Central memory CD8-positive, alpha-beta T cell (primary cell): ENCODE measurements at regions not wholly inside any gene's neighbourhood (a gene's known extent, or its start where the extent isn't known, plus 50 kb on each side); places are given as distances from the start of the nearest gene placed in this dataset.

Experiments used
- ATAC-seq: fragments of 150-1000 bp; cut with Tn5 transposase; replicated peaks from 2 replicates; pipeline ENCODE4 v1.10.0; 2022; ENCODE audit warnings: mild to moderate bottlenecking, moderate FRiP score, moderate number of reproducible peaks; ENCODE audit not compliant: poor library complexity, severe bottlenecking; ENCODE audit errors: extremely low read depth
- DNase-seq, 2 donors: peaks; one replicate each; pipeline ENCODE4 v3.0.0; 2021; ENCODE audit warnings: low spot score in 2 of 2
- H3K27ac Mint-ChIP-seq: one replicate; pipeline ENCODE4 v1.8.0; 2022; ENCODE audit warnings: low read depth, mild to moderate bottlenecking, moderate library complexity, mixed read lengths
- H3K27me3 Mint-ChIP-seq: one replicate; pipeline ENCODE4 v1.8.0; 2022; ENCODE audit warnings: mixed read lengths
- H3K36me3 Mint-ChIP-seq: one replicate; pipeline ENCODE4 v1.8.0; 2022; ENCODE audit warnings: mild to moderate bottlenecking, moderate library complexity, mixed read lengths; ENCODE audit not compliant: insufficient read depth
- H3K4me1 Mint-ChIP-seq: one replicate; pipeline ENCODE4 v1.8.0; 2022; ENCODE audit warnings: mixed read lengths
- H3K4me3 Mint-ChIP-seq: one replicate; pipeline ENCODE4 v1.8.0; 2022; ENCODE audit warnings: mild to moderate bottlenecking, moderate library complexity, mixed read lengths
- H3K9me3 Mint-ChIP-seq: one replicate; pipeline ENCODE4 v1.8.0; 2022; ENCODE audit warnings: mixed read lengths

DNA sequence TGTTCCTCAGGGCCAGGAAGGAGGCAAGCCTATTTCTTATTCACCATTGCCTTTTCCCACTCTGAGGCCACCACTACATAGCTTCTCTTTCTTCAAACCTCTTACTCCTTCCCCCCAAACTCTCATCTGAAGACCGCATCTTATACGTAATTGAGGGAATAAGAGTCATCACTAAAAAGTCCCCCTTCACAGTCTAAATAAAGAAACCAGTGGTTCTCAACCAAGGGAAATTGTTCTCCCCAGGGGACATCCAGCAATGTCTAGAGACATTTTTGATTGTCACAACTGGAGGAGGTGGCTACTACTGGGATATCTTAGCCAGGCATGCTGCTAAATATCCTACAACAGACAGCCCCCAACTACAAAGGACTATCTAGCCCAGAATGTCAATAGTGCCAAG lies 327.6 kb upstream of the CNR1 start:
- ATAC-seq (no peak), DNase-seq (no peak)
- no peak overlapping the region for H3K4me3 Mint-ChIP-seq
- no peaks in the 10 kb centered on the region for H3K9me3 Mint-ChIP-seq
- H3K4me1 Mint-ChIP-seq = no peaks in the 10 kb centered on the region
- H3K27me3 Mint-ChIP-seq = peaks cover 44% of the 10 kb centered on the region
- no peaks in the 10 kb centered on the region for H3K36me3 Mint-ChIP-seq
- H3K27ac Mint-ChIP-seq = no peak overlapping the region

DNA sequence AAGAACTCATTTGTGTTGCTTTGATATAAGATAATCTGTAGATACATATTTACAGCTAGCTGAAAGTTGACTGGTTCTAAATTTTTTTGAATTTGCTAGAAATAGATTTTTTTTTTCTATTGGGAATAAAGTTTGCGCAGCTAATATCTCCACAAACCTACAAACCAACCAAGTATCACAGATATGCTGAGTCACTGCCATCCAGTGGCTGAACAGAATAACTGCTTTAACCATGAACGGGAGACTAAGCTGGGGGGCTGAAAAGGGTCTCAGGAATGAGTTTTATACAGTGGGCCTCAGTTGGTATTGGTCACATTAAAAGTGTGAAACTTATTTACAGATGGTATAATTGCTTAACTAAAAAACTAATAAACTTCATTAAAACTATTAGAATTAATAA lies 326.7 kb upstream of the CNR1 start:
- H3K9me3 Mint-ChIP-seq = no peaks in the 10 kb centered on the region
- peaks cover 39% of the 10 kb centered on the region for H3K27me3 Mint-ChIP-seq
- no peaks in the 10 kb centered on the region for H3K36me3 Mint-ChIP-seq
- no peak for ATAC-seq
- no peak for DNase-seq
- H3K27ac Mint-ChIP-seq = no peak overlapping the region
- no peaks in the 10 kb centered on the region for H3K4me1 Mint-ChIP-seq
- no peak overlapping the region for H3K4me3 Mint-ChIP-seq

DNA sequence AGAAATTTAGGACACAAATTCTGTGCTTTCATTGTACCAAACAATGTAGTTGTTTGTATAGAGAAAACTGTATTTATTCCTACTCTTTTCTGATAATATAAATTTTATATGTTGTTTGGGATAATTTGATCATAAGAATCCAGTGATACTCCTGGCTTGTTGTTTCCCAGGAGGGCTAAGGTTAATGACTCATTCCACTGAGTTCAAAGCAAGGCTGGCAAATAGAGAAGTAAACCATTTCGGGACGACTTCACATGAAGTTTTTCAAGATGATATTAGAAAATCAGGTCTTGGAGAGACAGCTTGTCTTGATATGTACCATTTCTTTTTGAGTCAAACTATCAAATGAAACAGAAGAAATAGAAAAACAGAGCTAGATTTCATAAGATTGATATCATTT lies 326.1 kb upstream of the CNR1 start:
- DNase-seq (no peak), ATAC-seq (no peak)
- Mint-ChIP-seq H3K4me3 (no peak overlapping the region), H3K27me3 (peaks cover 39% of the 10 kb centered on the region), H3K36me3 (no peaks in the 10 kb centered on the region), H3K27ac (no peak overlapping the region), H3K4me1 (no peaks in the 10 kb centered on the region), H3K9me3 (no peaks in the 10 kb centered on the region)

DNA sequence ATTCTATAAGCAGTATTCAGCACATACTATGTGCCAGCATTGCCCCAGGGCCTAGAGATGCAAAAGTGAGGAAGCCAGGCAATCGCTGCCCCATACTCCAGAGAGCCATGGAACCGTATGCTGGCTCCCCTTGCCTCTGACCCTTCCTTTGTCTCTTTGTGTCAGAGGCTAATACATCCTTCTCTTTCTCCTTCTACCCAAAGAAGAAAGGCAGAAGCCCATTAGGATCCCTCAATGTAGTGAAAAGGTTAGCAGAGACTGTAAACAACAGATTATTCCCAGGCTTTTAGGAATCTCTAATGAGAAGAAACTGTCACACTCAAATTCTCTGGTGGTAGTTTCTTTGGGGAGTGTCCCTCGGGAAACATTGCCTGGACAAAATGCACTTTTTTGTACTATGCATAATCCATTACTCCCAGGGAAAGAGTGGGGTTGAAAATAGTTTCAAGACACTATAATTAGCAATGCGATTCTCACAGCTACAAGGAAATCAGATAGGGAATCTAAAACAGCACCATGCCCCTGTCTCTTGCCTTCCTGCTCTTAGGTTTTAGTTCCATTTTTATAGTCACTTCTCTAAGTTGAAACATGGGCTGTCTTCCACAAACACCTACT lies 325.2 kb upstream of the CNR1 start:
- H3K4me1 Mint-ChIP-seq = no peaks in the 10 kb centered on the region
- DNase-seq (no peak), ATAC-seq (no peak)
- H3K27me3 Mint-ChIP-seq = peaks cover 39% of the 10 kb centered on the region
- no peaks in the 10 kb centered on the region for H3K36me3 Mint-ChIP-seq
- H3K9me3 Mint-ChIP-seq = no peaks in the 10 kb centered on the region
- H3K27ac Mint-ChIP-seq = no peak overlapping the region
- no peak overlapping the region for H3K4me3 Mint-ChIP-seq

DNA sequence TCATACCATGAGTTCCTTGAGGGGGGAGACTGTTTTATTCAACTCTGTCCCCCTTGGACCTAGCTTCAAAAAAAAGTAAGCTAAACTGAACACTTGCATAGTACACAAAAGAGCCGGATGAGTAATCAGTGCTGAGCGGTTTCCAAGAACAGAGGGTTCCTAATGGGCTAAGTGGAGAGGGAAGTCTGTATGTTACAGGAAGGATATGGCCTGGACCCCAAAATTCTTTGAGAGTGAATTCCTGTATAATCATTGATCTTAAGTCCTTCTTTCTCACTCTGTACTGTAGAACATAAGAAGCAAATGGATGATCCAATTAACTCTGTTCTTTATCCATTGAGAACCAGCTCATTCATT lies 324.7 kb upstream of the CNR1 start:
- no peak for DNase-seq
- Mint-ChIP-seq H3K27ac (no peak overlapping the region), H3K36me3 (no peaks in the 10 kb centered on the region), H3K27me3 (peaks cover 39% of the 10 kb centered on the region), H3K9me3 (no peaks in the 10 kb centered on the region), H3K4me1 (no peaks in the 10 kb centered on the region), H3K4me3 (no peak overlapping the region)
- ATAC-seq = no peak

DNA sequence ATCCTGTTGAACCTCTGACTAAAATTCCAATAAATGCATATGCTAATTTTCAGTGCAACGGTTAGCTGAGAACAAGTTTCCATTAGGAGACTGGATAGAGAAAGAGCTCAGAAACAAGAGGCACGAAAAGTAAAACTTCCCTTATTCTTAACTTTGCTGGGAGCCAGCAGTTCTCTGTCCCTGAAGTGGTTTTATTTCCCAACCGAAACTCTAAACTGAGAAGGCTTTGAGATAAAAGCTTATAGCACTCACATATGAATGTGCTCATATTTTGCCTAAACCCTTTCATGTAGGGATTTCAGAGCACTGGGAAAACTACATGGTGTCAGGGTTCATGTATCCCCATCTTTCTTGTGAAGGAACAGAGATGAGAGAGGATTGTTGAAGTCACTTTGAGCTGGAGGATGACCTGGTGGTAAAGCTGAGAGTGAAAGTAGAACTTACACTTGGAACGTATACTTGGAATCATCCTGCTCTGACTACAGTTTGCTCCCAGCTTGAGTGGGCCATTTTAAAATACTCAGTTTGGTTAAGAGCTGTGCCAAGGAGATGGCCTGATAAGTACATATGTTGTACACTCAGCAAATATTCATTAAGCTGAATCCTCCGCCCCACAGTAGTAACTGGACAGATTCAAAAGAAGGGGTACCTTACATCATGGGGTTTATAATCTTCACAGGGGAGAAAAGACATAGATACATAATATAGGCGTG lies 324.2 kb upstream of the CNR1 start:
- Mint-ChIP-seq H3K4me3 (no peak overlapping the region), H3K27me3 (peaks cover 39% of the 10 kb centered on the region), H3K9me3 (no peaks in the 10 kb centered on the region), H3K4me1 (no peaks in the 10 kb centered on the region), H3K36me3 (no peaks in the 10 kb centered on the region), H3K27ac (no peak overlapping the region)
- no peak for DNase-seq
- ATAC-seq = no peak

DNA sequence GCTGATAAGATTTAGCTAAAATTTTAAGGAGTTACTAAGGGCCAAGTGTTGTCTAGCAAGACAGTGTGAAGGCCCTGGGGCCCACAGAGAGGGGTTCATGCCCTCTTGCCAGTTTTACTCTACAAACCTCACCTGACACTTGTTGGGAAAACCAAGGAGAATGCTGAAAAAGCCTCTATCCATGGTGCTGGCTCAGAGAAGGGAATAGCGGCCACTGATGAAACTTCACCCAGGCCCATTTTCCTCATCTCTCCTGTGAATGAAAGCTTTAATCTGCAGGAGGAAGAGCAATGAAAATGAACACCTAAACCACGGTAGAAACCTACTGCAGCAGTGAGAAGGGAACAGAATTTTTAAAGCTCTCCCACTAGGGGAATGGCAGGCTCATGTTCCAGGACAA lies 317.3 kb upstream of the CNR1 start:
- H3K27ac Mint-ChIP-seq = no peak overlapping the region
- H3K9me3 Mint-ChIP-seq = no peaks in the 10 kb centered on the region
- no peak for DNase-seq
- no peak for ATAC-seq
- H3K27me3 Mint-ChIP-seq = peaks cover 23% of the 10 kb centered on the region
- no peaks in the 10 kb centered on the region for H3K36me3 Mint-ChIP-seq
- no peaks in the 10 kb centered on the region for H3K4me1 Mint-ChIP-seq
- H3K4me3 Mint-ChIP-seq = no peak overlapping the region

DNA sequence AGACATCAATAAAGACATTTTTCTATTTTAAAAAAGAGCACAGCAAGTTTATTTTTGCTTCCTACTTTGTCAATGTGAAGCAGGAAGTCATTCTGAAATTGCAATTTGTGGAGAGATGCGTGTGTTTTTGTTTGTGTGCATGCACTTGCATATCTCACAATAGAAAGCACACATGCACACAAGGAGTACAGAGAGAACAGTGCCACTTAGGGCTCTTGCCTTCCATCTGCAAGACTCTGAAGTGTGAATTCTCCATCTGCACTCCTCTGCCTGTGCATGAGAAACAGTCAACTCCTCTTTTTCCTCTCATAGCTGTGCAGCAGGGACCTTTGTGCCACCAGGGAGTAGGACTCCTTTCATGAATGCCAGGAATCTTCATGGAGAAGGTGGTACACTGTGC lies 316.3 kb upstream of the CNR1 start:
- no peak for ATAC-seq
- Mint-ChIP-seq H3K9me3 (no peaks in the 10 kb centered on the region), H3K36me3 (no peaks in the 10 kb centered on the region), H3K4me1 (no peaks in the 10 kb centered on the region), H3K27ac (no peak overlapping the region), H3K27me3 (peaks cover 30% of the 10 kb centered on the region), H3K4me3 (no peak overlapping the region)
- DNase-seq = no peak

DNA sequence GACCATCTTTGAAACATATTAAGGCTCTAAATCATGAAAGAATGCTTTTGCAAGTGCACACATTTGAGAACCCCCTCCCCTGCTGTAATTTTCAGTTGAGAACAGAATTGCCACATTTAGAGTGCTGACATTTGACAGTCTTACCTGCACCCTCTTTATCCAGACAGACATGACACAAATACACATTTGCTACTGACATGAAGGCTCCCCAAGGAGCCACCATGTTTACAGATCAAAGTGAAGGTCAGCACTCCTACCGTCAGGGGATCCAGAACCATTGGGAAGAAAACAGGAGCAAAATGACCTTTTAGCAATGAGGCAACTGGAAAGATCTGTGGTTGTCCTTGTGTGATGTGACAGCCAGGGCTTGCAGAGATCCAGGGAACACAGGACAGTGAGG lies 315.4 kb upstream of the CNR1 start:
- H3K27me3 Mint-ChIP-seq = peaks cover 30% of the 10 kb centered on the region
- DNase-seq = no peak
- H3K36me3 Mint-ChIP-seq = no peaks in the 10 kb centered on the region
- no peak overlapping the region for H3K4me3 Mint-ChIP-seq
- no peak for ATAC-seq
- H3K9me3 Mint-ChIP-seq = no peaks in the 10 kb centered on the region
- no peaks in the 10 kb centered on the region for H3K4me1 Mint-ChIP-seq
- no peak overlapping the region for H3K27ac Mint-ChIP-seq

DNA sequence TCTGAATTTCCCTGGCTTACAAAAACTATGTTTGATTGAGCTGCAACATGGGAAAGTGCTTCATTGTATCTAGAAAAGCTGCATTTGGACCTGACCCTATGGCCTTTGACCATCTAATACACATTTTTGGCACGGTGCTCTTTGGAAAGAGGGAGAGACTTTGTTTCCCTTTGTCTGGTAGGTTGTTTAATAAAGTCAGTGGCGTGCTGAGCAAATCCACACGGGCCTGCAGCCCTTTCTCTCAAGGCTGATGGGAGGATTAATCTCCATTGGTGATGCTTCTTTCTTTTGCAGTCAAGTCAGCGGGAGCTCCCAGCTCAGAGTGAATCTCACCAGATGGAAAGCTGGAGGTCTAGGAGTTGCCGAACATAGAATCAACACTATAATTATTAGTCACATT lies 314.7 kb upstream of the CNR1 start:
- H3K27ac Mint-ChIP-seq = no peak overlapping the region
- no peaks in the 10 kb centered on the region for H3K9me3 Mint-ChIP-seq
- no peaks in the 10 kb centered on the region for H3K4me1 Mint-ChIP-seq
- H3K27me3 Mint-ChIP-seq = peaks cover 31% of the 10 kb centered on the region
- H3K4me3 Mint-ChIP-seq = no peak overlapping the region
- no peaks in the 10 kb centered on the region for H3K36me3 Mint-ChIP-seq
- no peak for ATAC-seq
- no peak for DNase-seq

DNA sequence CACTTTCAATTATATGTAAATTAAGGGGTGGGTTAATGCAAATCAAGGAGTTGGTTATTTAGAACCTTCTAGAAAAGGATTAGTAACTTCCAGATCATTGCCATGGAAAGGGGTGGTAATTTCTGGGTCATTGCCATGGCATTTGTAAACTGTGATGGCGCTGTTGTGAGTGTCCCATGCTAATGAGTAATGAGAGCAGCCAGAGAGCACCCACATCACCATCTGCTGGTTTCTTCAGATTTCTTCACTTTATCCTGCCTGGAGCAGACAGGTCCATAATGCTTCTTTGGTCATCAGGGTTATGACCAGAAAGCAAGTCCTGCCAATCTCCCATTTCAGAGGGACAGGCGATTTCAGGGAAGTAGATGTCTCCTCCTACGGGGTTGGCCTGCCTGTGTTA lies 311.3 kb upstream of the CNR1 start:
- no peak overlapping the region for H3K4me3 Mint-ChIP-seq

DNA sequence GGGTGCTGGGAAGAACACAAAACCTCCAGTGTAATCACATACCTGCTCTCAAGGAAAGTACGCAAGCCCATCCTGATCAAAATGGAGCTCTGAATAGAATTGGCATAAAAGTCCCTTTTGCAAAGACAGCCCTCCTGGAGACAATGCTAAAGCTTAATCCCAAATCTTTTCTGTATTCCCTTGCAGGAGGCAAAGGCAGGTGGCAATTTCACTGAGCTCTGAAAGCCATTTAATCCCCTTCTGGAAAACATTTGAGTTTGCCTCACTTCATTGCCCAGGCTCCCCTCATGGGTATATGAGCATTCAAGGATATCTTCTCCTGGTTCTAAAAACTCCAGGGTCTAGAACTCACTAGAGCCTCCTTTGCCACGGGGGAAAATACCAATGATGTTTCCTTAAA lies 310.2 kb upstream of the CNR1 start:
- H3K4me3 Mint-ChIP-seq = no peak overlapping the region
- no peak overlapping the region for H3K27ac Mint-ChIP-seq
- ATAC-seq (no peak), DNase-seq (no peak)
- no peaks in the 10 kb centered on the region for H3K36me3 Mint-ChIP-seq
- H3K27me3 Mint-ChIP-seq = peaks cover 54% of the 10 kb centered on the region
- H3K4me1 Mint-ChIP-seq = no peaks in the 10 kb centered on the region
- no peaks in the 10 kb centered on the region for H3K9me3 Mint-ChIP-seq

More for the DNA sequence above, 311.3 kb upstream of the CNR1 start:
- Mint-ChIP-seq H3K4me1 (no peaks in the 10 kb centered on the region), H3K9me3 (no peaks in the 10 kb centered on the region), H3K36me3 (no peaks in the 10 kb centered on the region), H3K27me3 (peaks cover 54% of the 10 kb centered on the region), H3K27ac (no peak overlapping the region)
- ATAC-seq (no peak), DNase-seq (no peak)

DNA sequence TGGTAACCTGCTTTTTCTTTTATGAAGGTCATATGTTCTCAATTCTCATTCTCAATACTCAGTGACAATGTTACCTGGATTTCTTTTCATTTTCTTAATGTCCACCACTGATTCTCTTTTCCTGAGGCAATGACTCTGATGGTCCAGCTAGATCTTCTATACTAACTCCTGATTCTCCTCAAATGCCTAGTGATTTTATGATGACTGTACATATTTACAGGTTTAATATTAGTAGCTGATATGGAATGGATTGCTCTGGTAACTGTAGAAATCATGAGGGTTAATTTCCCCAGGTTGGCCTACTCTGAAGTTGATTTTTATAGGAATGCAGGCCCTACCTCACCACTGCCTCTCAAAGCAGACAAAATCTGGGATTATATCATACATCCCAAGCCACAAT lies 308.6 kb upstream of the CNR1 start:
- no peak overlapping the region for H3K27ac Mint-ChIP-seq
- no peak overlapping the region for H3K4me3 Mint-ChIP-seq
- peaks cover 40% of the 10 kb centered on the region for H3K27me3 Mint-ChIP-seq
- H3K9me3 Mint-ChIP-seq = no peaks in the 10 kb centered on the region
- H3K4me1 Mint-ChIP-seq = no peaks in the 10 kb centered on the region
- ATAC-seq (no peak), DNase-seq (no peak)
- no peaks in the 10 kb centered on the region for H3K36me3 Mint-ChIP-seq
